ENCODE measurements at regions not wholly inside any gene's neighbourhood (a gene's known extent, or its start where the extent isn't known, plus 50 kb on each side); places are given as distances from the start of the nearest gene placed in this dataset.

- TF ChIP-seq CTCF (conservative IDR thresholded peaks at IDR 0.05) = no peak
- H3K27ac ChIP-seq = no peak overlapping the region
These were observed 759.6 kb downstream of the MED13L start for GRCh38 chr12:115517913-115518312.

- no peak for TF ChIP-seq CTCF (conservative IDR thresholded peaks at IDR 0.05)
- no peak overlapping the region for H3K27ac ChIP-seq
These were observed 765.3 kb downstream of the MED13L start for GRCh38 chr12:115511986-115512711.

- TF ChIP-seq CTCF (conservative IDR thresholded peaks at IDR 0.05) = no peak
- no peak overlapping the region for H3K27ac ChIP-seq
These were observed 766.2 kb downstream of the MED13L start for GRCh38 chr12:115511305-115511704.

- no peak for TF ChIP-seq CTCF (conservative IDR thresholded peaks at IDR 0.05)
- H3K27ac ChIP-seq = no peak overlapping the region
These were observed 768.5 kb downstream of the MED13L start for GRCh38 chr12:115508990-115509389.

GRCh38 chr12:115507951-115508722 is 769.4 kb downstream of the MED13L start:
- no peak for TF ChIP-seq CTCF (conservative IDR thresholded peaks at IDR 0.05)
- H3K27ac ChIP-seq = no peak overlapping the region

- no peak overlapping the region for H3K27ac ChIP-seq
- TF ChIP-seq CTCF (conservative IDR thresholded peaks at IDR 0.05) = no peak
These were observed 770.0 kb downstream of the MED13L start for GRCh38 chr12:115507560-115507889.

GRCh38 chr12:115506822-115507559 is 770.5 kb downstream of the MED13L start:
- TF ChIP-seq CTCF (conservative IDR thresholded peaks at IDR 0.05) = no peak
- no peak overlapping the region for H3K27ac ChIP-seq
